Effector CD4-positive, alpha-beta T cell (primary cell): ENCODE measurements at regions not wholly inside any gene's neighbourhood (a gene's known extent, or its start where the extent isn't known, plus 50 kb on each side); places are given as distances from the start of the nearest gene placed in this dataset.

Experiments
- DNase-seq: peaks from one replicate; pipeline ENCODE4 v3.0.0-alpha.2; 2020

DNA sequence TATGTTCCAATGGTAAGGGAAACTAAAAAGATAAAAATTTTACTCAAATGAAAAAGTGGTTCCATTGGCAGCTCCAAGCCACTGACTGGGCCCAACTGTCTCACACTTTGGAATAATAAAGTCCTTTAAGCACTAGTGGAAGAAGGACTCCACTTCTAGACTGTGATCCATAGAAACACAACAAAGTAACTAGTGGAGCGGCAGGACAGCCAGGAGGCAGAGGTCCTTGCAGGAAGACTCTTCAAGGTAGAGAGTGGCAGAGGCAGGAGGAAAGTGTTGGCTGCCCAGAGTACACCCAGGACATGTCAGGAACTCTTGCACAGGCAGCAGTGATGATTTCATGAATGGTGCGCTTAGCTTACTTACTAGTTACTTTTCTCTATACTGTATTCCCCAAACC, 65.0 kb upstream of the CCN6 start:
- no peak for DNase-seq

- DNase-seq: no peak
Observed at GRCh38 chr6:111989743-111990142, 64.2 kb upstream of the CCN6 start.

DNA sequence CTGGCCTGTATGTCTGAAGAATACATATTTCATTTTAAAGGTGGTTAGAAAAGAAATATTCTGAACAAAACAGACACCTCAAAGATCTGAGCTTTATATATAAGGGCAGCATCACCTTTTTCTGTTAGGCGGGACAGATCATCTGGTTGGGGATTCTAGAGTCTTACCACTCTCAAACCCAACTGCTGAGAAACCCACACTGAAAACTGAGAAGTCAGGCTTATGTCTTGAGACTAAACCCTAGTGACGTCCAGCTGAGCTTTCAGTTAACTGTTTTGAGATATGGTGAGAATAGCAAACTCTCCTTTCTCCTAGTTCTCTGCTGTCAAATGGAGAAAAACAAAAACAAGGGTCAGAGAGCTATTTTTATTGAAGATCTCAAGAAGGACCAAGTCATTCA, 63.7 kb upstream of the CCN6 start:
- no peak for DNase-seq

DNA sequence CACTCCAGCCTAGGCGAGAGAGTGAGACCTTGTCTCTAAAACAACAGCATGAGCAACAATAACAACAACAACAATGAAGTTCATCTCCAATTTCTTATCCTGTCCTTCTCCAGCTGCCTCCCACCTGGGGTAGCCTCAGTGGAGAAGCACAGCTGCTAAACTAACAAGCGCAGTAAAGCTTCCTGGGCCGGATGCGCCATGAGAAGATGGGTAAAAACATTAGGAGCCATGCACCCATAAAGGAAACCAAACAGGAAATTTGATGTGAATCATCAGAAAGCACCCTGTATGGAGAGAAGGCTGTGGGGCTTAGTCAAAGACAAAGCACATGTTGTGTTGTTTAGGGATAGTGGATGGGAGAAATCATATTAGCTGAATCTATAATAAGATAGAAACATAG, 61.1 kb upstream of the CCN6 start:
- peak; percentile 54 for DNase-seq

DNA sequence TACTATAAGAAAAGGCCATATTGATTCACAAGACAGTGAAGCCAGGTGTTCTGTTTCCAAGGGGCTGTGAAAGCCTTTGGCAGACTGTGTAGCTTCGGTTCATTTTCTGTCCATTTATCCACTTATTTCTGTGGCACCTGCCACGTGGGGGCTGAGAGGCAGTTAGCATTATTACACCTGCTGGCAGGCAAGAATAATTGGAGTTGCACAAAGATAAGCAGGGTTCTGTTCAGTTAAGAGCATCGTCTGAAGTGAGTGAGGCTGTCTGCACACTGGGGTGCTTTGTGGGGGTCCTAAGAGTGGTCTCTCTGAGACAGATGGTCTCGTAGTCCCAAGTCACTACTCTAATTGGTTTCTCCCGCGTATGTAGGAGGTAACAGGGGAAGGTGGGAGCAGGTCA, 60.6 kb upstream of the CCN6 start:
- DNase-seq: no peak

GRCh38 chr6:111994791-111995190, 59.1 kb upstream of the CCN6 start:
- no peak for DNase-seq

- no peak for DNase-seq
Observed at GRCh38 chr6:111995404-111995803, 58.5 kb upstream of the CCN6 start.

DNA sequence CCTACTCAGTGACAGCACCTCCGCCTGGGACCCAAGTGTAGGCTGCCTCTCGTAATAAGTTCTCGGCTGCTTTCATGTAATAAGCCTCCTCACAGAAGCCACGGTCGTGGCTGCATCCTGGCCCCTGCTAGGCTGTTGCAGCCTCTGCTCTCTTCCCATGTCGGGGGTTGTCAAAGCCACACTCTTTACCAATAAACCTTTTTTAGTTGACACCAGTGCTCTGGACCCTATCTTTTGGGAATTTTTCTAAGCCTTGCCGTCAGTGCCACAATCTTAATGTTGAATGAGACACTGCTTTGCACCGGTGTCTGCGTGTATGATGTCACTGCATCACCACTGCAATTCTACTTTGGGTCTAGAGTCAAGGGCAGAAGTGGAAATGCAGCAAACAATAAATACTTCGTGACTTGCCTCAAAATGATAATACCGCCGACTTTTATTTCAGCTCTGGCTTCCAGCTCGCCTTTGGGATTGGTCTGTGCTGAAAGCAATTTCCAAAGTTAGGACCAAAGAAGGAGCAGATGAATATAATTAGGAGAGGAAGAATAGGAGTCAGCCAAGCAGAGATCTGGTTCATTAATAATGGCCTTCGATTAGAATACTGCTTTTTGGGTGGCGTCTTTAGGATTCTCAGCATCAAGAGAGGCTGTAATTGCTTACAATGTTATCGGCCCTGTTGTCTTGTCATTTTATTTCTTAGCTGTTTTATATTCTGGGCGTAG, 57.6 kb upstream of the CCN6 start:
- DNase-seq: no peak

GRCh38 chr6:111997078-111997852, 56.6 kb upstream of the CCN6 start:
- DNase-seq: peak; percentile 75

GRCh38 chr6:111997853-111998208, 56.1 kb upstream of the CCN6 start:
- no peak for DNase-seq

GRCh38 chr6:112002307-112002706, 51.6 kb upstream of the CCN6 start:
- no peak for DNase-seq
